WTC11 (cell line): ENCODE measurements at regions not wholly inside any gene's neighbourhood (a gene's known extent, or its start where the extent isn't known, plus 50 kb on each side); places are given as distances from the start of the nearest gene placed in this dataset.

ENCODE experiments used
- ATAC-seq: fragments of 200-7000 bp; cut with Tn5 transposase; 2 replicates; pipeline ENCODE4 v1.10.0; 2021; ENCODE audit warnings: mild to moderate bottlenecking, moderate library complexity
- CTCF ChIA-PET: fragments of 300-600 bp; sonication (Branson Sonifier 250); formaldehyde crosslinking; loops from one replicate; lab custom pipeline; 2021; ENCODE audit warnings: antibody characterized with exemption; lab: Charles Lee
- POLR2A ChIA-PET: fragments of 350-600 bp; sonication (Branson Sonifier 250); formaldehyde crosslinking; loops from one replicate; lab custom pipeline; 2021; ENCODE audit warnings: antibody characterized with exemption; lab: Charles Lee
- DNase-seq: peaks from one replicate; pipeline ENCODE4 v3.0.0; 2021; ENCODE audit warnings: low spot score
- H3K27ac Mint-ChIP-seq: 2 replicates; pipeline ENCODE4 v1.8.0; 2021; ENCODE audit warnings: mixed read lengths
- H3K27me3 Mint-ChIP-seq: 2 replicates; pipeline ENCODE4 v1.8.0; 2021; ENCODE audit warnings: low read depth, mild to moderate bottlenecking, moderate library complexity, mixed read lengths
- H3K36me3 Mint-ChIP-seq: 2 replicates; pipeline ENCODE4 v1.8.0; 2021; ENCODE audit warnings: mixed read lengths
- H3K4me1 Mint-ChIP-seq: 2 replicates; pipeline ENCODE4 v1.8.0; 2022; ENCODE audit warnings: mixed read lengths
- H3K4me3 Mint-ChIP-seq: 2 replicates; pipeline ENCODE4 v1.8.0; 2021; ENCODE audit warnings: mild to moderate bottlenecking, moderate library complexity, mixed read lengths
- H3K9me3 Mint-ChIP-seq: 2 replicates; pipeline ENCODE4 v1.8.0; 2021; ENCODE audit warnings: mixed read lengths
- ATF1 ChIP-seq: sonication (generic); formaldehyde crosslinking; IDR thresholded peaks from 2 replicates; pipeline ENCODE4 v1.8.1; 2023; ENCODE audit warnings: mild to moderate bottlenecking, moderate library complexity, missing genetic modification reagents
- ESRRA ChIP-seq: sonication (generic); formaldehyde crosslinking; IDR thresholded peaks from 2 replicates; pipeline ENCODE4 v1.8.1; 2022; ENCODE audit warnings: mild to moderate bottlenecking, missing genetic modification reagents, borderline replicate concordance
- ETV6 ChIP-seq: sonication (generic); formaldehyde crosslinking; IDR thresholded peaks from 2 replicates; pipeline ENCODE4 v1.8.1; 2022; ENCODE audit warnings: mild to moderate bottlenecking, missing genetic modification reagents
- GTF2I ChIP-seq: fragments of 250-450 bp; sonication (Bioruptor Pico); conservative IDR thresholded peaks from 2 replicates; pipeline ENCODE4 v1.4.0; 2021; ENCODE audit warnings: mild to moderate bottlenecking
- KAT7 ChIP-seq: sonication (generic); formaldehyde crosslinking; IDR thresholded peaks from 2 replicates; pipeline ENCODE4 v1.8.1; 2023; ENCODE audit warnings: missing genetic modification reagents, mild to moderate bottlenecking, borderline replicate concordance
- MXD4 ChIP-seq: fragments of 250-450 bp; sonication (Bioruptor Pico); IDR thresholded peaks from 2 replicates; pipeline ENCODE4 v1.8.0; 2021; ENCODE audit warnings: mild to moderate bottlenecking, moderate library complexity, borderline replicate concordance
- NFATC4 ChIP-seq: fragments of 250-450 bp; sonication (Bioruptor Pico); IDR thresholded peaks from 2 replicates; pipeline ENCODE4 v1.9.0; 2021; ENCODE audit warnings: mild to moderate bottlenecking
- NR2C2 ChIP-seq: sonication (generic); formaldehyde crosslinking; IDR thresholded peaks from 2 replicates; pipeline ENCODE4 v1.8.0; 2022; ENCODE audit warnings: mild to moderate bottlenecking, missing genetic modification reagents
- PRRX2 ChIP-seq: fragments of 250-450 bp; sonication (Bioruptor Pico); IDR thresholded peaks from 2 replicates; pipeline ENCODE4 v1.8.0; 2021; ENCODE audit warnings: mild to moderate bottlenecking
- RELA ChIP-seq: sonication (generic); formaldehyde crosslinking; IDR thresholded peaks from 2 replicates; pipeline ENCODE4 v1.8.1; 2022; ENCODE audit warnings: missing genetic modification reagents, mild to moderate bottlenecking, borderline replicate concordance
- RORB ChIP-seq: fragments of 250-450 bp; sonication (Bioruptor Pico); IDR thresholded peaks from 2 replicates; pipeline ENCODE4 v1.9.0; 2021; ENCODE audit warnings: mild to moderate bottlenecking
- SMAD3 ChIP-seq: sonication (generic); formaldehyde crosslinking; IDR thresholded peaks from 2 replicates; pipeline ENCODE4 v1.8.0; 2022; ENCODE audit warnings: missing genetic modification reagents, mild to moderate bottlenecking, borderline replicate concordance
- SP1 ChIP-seq: sonication (generic); formaldehyde crosslinking; conservative IDR thresholded peaks from 2 replicates; pipeline ENCODE4 v1.8.1; 2022; ENCODE audit warnings: missing genetic modification reagents
- ZNF138 ChIP-seq: sonication (generic); formaldehyde crosslinking; conservative IDR thresholded peaks from 2 replicates; pipeline ENCODE4 v1.8.1; 2022; ENCODE audit warnings: mild to moderate bottlenecking, moderate library complexity, missing genetic modification reagents
- ZNF232 ChIP-seq: sonication (generic); formaldehyde crosslinking; IDR thresholded peaks from 2 replicates; pipeline ENCODE4 v1.8.0; 2022; ENCODE audit warnings: mild to moderate bottlenecking, missing genetic modification reagents
- ZNF423 ChIP-seq: fragments of 250-450 bp; sonication (Bioruptor Pico); IDR thresholded peaks from 2 replicates; pipeline ENCODE4 v2.1.2; 2022; ENCODE audit warnings: mild to moderate bottlenecking, moderate library complexity
- TF ChIP-seq, protein P1 (sequence below): sonication (generic); formaldehyde crosslinking; IDR thresholded peaks from 2 replicates; pipeline ENCODE4 v1.8.1; 2023; ENCODE audit warnings: mild to moderate bottlenecking, moderate library complexity, missing genetic modification reagents
- TF ChIP-seq, protein P2 (sequence below): fragments of 250-450 bp; sonication (Bioruptor Pico); IDR thresholded peaks from 2 replicates; pipeline ENCODE4 v2.1.2; 2022; ENCODE audit warnings: mild to moderate bottlenecking, moderate library complexity
- TF ChIP-seq, protein P3 (sequence below): sonication (generic); formaldehyde crosslinking; IDR thresholded peaks from 2 replicates; pipeline ENCODE4 v1.8.0; 2022; ENCODE audit warnings: mild to moderate bottlenecking, missing genetic modification reagents
- TF ChIP-seq, protein P4 (sequence below): fragments of 250-450 bp; sonication (Bioruptor Pico); IDR thresholded peaks from 2 replicates; pipeline ENCODE4 v1.8.0; 2021; ENCODE audit warnings: mild to moderate bottlenecking
- TF ChIP-seq, protein P5 (sequence below): fragments of 250-450 bp; sonication (Bioruptor Pico); IDR thresholded peaks from 2 replicates; pipeline ENCODE4 v1.9.0; 2021; ENCODE audit warnings: mild to moderate bottlenecking

DNA sequence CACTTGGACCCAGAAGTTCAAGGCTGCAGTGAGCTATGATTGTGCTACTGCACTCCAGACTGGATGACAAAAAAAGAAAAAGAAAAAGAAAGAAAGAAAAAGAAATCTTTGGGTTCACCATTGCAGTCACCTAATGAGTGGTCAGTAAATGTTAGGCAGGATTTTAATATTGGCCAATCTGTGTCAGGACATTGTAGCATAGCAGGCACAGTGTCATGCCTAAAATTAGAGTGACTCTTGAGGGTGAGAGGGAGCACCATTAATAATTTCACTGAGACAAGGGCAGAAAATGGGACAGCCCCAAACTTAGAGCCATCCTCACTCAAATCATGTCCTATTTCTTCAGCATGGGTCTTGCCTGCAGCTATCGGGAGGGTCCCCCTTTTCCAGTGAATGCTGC is 221.6 kb upstream of the NRP1 start (continued):
- no peak for TF ChIP-seq NFATC4 (CRISPR knock-in tag)
- TF ChIP-seq, protein P1, sequence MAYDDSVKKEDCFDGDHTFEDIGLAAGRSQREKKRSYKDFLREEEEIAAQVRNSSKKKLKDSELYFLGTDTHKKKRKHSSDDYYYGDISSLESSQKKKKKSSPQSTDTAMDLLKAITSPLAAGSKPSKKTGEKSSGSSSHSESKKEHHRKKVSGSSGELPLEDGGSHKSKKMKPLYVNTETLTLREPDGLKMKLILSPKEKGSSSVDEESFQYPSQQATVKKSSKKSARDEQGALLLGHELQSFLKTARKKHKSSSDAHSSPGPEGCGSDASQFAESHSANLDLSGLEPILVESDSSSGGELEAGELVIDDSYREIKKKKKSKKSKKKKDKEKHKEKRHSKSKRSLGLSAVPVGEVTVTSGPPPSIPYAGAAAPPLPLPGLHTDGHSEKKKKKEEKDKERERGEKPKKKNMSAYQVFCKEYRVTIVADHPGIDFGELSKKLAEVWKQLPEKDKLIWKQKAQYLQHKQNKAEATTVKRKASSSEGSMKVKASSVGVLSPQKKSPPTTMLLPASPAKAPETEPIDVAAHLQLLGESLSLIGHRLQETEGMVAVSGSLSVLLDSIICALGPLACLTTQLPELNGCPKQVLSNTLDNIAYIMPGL (CRISPR knock-in tag): no peak
- TF ChIP-seq PRRX2 (CRISPR knock-in tag): no peak
- TF ChIP-seq, protein P2, sequence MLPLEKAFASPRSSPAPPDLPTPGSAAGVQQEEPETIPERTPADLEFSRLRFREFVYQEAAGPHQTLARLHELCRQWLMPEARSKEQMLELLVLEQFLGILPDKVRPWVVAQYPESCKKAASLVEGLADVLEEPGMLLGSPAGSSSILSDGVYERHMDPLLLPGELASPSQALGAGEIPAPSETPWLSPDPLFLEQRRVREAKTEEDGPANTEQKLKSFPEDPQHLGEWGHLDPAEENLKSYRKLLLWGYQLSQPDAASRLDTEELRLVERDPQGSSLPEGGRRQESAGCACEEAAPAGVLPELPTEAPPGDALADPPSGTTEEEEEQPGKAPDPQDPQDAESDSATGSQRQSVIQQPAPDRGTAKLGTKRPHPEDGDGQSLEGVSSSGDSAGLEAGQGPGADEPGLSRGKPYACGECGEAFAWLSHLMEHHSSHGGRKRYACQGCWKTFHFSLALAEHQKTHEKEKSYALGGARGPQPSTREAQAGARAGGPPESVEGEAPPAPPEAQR (CRISPR knock-in tag): no peak
- TF ChIP-seq, protein P3, sequence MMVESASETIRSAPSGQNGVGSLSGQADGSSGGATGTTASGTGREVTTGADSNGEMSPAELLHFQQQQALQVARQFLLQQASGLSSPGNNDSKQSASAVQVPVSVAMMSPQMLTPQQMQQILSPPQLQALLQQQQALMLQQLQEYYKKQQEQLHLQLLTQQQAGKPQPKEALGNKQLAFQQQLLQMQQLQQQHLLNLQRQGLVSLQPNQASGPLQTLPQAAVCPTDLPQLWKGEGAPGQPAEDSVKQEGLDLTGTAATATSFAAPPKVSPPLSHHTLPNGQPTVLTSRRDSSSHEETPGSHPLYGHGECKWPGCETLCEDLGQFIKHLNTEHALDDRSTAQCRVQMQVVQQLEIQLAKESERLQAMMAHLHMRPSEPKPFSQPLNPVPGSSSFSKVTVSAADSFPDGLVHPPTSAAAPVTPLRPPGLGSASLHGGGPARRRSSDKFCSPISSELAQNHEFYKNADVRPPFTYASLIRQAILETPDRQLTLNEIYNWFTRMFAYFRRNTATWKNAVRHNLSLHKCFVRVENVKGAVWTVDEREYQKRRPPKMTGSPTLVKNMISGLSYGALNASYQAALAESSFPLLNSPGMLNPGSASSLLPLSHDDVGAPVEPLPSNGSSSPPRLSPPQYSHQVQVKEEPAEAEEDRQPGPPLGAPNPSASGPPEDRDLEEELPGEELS (CRISPR knock-in tag): no peak
- no peak for TF ChIP-seq ESRRA
- TF ChIP-seq MXD4 (CRISPR knock-in tag): no peak
- no peak for TF ChIP-seq GTF2I (CRISPR knock-in tag)
- TF ChIP-seq NR2C2 (CRISPR knock-in tag): no peak
- TF ChIP-seq, protein P4, sequence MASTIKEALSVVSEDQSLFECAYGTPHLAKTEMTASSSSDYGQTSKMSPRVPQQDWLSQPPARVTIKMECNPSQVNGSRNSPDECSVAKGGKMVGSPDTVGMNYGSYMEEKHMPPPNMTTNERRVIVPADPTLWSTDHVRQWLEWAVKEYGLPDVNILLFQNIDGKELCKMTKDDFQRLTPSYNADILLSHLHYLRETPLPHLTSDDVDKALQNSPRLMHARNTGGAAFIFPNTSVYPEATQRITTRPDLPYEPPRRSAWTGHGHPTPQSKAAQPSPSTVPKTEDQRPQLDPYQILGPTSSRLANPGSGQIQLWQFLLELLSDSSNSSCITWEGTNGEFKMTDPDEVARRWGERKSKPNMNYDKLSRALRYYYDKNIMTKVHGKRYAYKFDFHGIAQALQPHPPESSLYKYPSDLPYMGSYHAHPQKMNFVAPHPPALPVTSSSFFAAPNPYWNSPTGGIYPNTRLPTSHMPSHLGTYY (CRISPR knock-in tag): no peak

DNA sequence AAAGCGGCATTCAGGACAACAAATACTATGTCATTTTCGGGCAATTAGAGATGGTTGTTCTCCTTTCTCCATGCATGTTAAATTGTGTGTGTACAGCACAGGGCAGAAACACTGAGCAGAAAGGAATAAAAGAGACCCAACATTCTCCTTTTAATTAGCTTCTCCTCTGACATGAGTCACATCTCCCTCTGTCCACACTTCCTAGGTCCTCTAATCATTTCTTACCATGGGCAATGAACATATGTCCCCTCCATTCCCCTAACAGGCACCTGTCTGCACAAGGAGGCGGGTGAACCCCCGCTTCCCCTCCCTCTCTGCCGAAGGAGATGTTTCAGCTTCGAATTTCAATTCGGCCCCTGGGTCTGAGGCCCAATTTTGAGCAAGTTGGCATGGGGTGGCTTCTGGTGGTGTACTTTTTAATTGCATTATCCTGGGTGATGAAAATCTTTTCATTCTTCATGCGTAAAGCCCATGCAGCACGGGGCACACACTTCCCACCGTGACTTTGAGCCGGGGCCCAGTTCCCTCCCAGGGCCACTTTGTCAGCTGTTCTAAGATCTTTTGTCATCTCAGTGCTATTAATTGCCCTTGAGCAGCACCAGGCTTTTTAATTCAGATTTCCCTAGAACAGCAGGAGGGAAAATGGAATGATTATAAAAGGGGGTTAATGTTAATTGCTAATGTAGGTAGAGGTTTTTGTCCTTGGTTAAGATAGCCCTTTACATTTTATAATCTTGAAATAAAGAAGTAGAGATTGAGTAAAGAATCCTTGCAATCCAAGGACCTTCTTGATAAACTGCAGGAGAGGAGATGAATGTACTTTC is 219.5 kb upstream of the NRP1 start:
- ATAC-seq (peak; percentile 57), DNase-seq (no peak)
- H3K4me3 Mint-ChIP-seq: no peak overlapping the region; the same call in 1 of the 2 replicates
- no peaks in the 10 kb centered on the region for H3K9me3 Mint-ChIP-seq
- peaks cover 15% of the 10 kb centered on the region; the same call in 1 of the 2 replicates for H3K27me3 Mint-ChIP-seq
- POLR2A ChIA-PET: no interaction called here
- H3K27ac Mint-ChIP-seq: no peak overlapping the region
- CTCF ChIA-PET: no interaction called here
- peaks cover 38% of the 10 kb centered on the region for H3K4me1 Mint-ChIP-seq
- no peaks in the 10 kb centered on the region for H3K36me3 Mint-ChIP-seq
- TF ChIP-seq, protein P1 (CRISPR knock-in tag): no peak
- TF ChIP-seq ETV6 (CRISPR knock-in tag) (no peak), SMAD3 (no peak), ZNF232 (CRISPR knock-in tag) (no peak), ATF1 (no peak), RELA (CRISPR knock-in tag) (no peak), ZNF138 (CRISPR knock-in tag) (no peak), SP1 (CRISPR knock-in tag) (no peak), RORB (CRISPR knock-in tag) (no peak), KAT7 (CRISPR knock-in tag) (no peak), ZNF423 (CRISPR knock-in tag) (no peak)
- TF ChIP-seq, protein P4 (CRISPR knock-in tag): no peak
- TF ChIP-seq, protein P5, sequence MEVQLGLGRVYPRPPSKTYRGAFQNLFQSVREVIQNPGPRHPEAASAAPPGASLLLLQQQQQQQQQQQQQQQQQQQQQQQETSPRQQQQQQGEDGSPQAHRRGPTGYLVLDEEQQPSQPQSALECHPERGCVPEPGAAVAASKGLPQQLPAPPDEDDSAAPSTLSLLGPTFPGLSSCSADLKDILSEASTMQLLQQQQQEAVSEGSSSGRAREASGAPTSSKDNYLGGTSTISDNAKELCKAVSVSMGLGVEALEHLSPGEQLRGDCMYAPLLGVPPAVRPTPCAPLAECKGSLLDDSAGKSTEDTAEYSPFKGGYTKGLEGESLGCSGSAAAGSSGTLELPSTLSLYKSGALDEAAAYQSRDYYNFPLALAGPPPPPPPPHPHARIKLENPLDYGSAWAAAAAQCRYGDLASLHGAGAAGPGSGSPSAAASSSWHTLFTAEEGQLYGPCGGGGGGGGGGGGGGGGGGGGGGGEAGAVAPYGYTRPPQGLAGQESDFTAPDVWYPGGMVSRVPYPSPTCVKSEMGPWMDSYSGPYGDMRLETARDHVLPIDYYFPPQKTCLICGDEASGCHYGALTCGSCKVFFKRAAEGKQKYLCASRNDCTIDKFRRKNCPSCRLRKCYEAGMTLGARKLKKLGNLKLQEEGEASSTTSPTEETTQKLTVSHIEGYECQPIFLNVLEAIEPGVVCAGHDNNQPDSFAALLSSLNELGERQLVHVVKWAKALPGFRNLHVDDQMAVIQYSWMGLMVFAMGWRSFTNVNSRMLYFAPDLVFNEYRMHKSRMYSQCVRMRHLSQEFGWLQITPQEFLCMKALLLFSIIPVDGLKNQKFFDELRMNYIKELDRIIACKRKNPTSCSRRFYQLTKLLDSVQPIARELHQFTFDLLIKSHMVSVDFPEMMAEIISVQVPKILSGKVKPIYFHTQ: no peak
- TF ChIP-seq, protein P3 (CRISPR knock-in tag): no peak
